HG02852 (cell line): ENCODE measurements at regions not wholly inside any gene's neighbourhood (a gene's known extent, or its start where the extent isn't known, plus 50 kb on each side); places are given as distances from the start of the nearest gene placed in this dataset.
"Not testable (repeated sequence)": the region's sequence is repeated elsewhere in the genome, so short reads cannot be mapped to it uniquely, and the experiment has no call there.

Experiments used
- ATAC-seq: cut with Tn5 transposase; IDR thresholded peaks from one replicate; pipeline ENCODE4 v1.9.1; 2021; ENCODE audit warnings: mild to moderate bottlenecking, moderate library complexity; ENCODE audit not compliant: unreplicated experiment

DNA sequence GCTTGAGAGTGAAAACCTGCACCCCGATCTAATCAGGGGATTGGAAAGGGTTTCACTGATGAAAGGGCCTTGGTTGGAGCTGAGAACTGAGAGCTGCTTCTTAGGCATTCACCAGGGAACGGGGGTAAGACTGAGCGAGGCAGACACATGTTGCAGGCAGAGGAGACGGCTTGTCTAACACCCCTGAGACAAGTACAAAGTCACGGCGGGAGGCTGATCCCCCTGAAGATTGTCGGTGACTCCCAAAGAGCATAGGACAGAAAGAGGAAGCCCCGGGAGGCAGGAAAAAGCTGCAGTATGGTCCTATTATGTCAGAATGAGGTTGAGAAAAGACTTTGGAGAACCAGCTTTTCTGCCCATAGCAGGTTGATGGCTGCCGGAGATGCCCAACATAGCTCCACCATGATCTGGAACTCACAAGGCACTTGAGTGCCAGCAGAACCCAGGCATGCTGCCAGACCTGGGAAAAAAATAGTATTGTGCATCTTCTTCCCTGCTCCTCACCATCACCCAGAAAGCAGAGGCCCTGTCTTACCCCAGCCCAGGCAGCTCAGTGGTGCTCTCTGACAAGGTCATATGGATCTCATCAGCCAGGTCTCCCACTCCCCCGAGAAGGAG, 463.9 kb upstream of the PROX1 start:
- ATAC-seq: no peak

DNA sequence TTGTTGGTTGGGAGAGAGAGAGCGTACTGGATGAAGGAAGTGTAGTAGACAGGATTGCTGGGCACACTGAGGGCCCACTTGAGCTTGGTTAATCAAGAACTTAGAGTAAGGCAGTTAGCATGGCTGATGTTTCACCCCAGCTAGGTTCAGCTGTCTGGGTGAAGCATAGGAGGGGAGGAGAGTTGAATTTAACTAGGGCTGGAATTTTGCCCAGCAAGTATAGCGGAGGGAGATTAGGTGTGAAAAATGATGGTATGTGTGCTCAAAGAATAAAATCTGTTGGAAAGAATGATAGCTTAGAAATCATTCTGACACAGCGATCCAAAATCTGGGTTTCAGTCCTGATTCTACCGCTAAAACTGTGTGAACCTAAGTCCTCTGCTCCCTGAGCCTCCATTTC, 461.5 kb upstream of the PROX1 start:
- no peak for ATAC-seq

DNA sequence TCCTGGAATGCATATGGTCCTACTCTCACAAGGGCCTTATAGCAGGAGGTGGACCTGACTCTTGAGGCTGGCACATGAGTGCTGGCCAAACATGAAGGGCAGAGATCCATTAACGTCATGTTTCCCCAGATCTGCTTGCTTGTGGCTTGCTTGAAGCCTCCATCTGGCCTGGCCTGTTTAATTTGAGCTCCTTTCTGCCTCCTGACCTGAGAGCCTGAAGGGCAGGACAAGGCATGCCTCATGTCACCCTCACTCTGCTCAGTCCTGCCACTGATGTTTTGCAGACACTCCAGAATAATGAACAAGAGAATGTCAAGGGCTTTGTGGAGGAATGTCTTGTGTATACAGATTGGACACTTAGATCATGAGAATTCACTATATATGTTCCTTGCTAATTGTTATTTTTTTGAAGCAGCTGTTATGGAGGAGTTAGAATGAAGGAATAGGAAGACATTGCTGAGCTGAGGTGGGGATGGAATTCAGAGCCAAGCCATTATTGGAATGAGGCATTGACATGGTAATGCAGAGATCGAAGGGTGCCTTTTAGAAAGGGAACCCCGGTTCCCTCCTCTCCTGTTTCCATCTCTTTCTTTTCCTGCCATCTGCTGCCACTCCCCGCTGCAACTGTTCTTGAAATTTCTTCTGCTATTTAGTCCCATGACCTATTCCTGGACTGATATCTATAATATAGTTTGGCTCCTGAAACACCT, 457.0 kb upstream of the PROX1 start:
- no peak for ATAC-seq

DNA sequence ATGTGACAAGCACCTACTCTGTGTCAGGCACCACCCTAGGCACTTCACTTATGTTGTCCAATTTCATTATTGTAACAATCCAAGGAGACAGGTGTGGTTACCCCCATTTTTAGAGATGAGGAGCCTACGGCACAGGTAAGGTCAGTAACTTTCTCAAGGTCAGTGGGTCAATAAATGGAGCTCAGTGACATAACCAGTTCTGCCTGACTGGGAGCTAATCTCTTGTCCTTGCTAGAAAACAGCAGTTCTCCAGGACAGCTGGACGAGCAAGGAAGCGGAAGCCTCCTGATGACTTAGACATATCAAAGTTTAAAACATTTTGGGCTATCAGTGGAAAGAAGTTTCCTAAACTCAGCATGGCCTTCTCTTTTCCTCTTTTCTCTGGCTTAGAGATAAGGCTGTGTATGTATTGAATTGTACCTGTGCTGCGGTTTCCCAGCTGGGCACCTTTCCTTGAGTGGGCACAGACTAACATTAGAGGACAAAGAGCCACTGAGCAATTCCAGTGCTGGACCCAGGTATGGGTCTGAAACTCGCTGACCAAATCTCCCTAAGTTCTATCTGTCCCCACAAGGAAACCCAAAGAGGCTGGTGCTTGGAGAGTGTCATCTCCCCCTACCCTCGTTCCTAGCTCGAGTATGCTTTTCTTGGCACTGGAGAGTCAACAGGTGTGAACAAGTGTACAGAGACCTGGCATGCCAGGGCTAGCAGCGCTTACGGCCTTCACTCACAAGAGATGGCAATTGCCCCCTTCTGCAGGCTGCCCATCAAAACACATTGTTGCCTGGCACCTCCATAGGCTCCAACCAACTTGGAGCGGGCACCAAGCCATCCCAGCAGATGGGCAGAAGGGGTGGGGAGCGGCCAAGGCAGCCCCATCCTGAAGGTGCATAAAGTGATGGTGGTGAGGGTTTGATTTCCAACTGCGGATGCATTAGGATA, 456.1 kb upstream of the PROX1 start:
- ATAC-seq: no peak

DNA sequence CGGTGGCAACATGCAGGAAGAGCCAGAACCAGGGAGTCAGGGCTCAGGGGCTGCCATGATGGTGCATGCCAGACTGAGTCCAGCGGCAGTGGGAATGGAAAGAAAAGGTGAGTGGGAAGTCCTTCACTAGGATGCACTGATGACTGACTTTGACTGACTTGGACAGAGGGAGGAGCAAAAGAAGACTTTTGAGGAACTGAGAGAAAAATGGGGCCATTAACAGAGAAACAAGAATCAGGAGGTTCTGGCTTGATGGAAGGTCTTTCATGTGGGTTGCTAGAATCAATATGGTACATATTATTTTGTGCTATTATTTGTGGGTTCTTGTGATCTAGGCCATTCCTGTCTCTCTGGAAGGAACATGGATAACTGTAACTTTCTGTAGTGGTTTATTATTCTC, 454.6 kb upstream of the PROX1 start:
- ATAC-seq: no peak

DNA sequence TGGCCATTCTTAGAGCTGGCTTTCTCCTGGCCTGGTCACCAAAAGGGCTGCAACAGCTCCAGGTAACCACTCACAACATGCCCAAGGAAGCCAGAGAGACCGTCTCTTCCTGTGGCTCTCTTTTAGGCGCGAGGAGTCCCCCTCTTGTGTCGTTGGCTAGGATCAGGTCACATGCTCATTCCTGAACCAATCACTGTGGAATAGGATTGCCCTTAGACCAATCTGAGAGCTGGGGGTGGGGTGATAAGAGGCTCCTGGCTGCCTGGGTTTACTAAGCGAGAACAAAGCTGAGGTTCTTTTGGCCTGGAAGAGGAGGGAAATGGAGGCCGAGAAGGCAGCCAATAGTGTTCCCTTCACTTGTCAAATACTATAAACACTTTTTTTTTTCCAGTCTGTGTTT, 452.1 kb upstream of the PROX1 start:
- no peak for ATAC-seq

DNA sequence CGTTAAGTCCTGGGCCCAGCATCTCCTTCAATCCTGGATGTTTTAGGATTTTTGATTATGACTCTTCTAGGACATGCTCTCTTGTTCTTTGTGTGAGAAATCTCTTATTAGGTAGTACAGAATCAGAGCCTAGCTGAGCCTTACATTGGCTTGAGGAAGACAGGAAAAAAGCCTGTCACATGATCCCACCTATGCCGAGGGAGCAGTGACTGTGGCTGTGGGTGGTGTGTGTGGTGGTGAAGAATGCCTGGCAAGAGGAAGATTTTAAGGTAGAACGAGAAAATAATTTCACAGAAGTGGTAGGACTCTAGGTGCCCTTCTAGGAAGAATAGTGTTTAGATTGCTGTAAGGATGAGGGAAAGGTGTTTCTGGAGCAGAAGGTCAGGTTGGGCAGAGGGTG, 449.5 kb upstream of the PROX1 start:
- ATAC-seq: no peak

DNA sequence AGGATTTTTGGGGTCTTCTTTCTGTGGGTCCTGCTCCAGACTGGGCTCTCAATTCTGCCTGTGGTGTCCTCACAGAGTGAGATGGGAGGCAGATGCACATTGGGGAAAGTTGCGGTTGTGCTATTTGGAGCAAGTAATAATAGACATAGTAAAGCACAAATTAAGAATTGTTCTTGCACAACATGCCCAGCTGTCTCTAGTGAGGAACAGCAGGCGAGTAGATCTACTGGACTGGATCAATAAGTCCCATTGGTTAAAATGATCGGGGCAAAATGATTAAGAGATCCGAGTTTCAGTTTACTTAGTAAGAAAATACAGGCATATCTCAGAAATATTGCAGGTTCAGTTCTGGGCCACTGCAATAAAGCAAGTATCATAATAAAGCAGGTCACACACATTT, 448.3 kb upstream of the PROX1 start:
- no peak for ATAC-seq

DNA sequence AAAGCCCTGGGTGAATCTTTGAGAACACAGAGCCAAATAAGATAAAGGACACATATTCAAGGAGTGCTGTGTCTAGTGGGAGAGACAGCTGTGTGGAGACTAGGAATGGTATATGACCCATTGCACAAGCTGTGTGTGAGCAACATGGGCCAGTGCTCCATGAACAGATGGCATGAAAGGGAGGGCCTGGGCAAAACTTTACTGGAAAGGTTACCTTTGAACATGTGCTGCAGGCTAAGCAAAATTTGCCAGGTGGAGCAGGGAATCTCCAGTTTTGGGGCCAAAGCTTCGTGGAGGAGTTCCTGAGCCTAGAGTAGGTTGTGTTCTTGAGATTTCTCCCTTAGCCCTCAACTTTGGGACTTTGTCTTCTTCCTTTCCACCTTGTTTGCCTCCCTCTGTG, 446.1 kb upstream of the PROX1 start:
- ATAC-seq: no peak

DNA sequence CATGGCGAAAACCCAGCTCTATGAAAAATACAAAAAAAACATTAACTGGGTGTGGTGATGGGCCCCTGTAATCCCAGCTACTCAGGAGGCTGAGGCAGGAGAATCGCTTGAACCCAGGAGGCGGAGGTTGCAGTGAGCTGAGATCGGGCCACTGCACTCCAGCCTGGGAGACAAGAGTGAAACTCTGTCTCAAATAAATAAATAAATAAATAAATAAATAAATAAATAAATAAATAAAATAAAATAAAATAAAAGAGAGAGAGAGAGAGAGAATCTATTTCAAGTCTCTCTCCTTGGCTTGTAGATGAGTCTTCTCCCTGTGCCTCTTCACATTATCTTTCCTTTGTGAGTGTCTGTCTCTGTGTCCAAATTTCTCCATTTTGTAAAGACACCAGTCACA, 442.6 kb upstream of the PROX1 start:
- not testable (repeated sequence) for ATAC-seq

DNA sequence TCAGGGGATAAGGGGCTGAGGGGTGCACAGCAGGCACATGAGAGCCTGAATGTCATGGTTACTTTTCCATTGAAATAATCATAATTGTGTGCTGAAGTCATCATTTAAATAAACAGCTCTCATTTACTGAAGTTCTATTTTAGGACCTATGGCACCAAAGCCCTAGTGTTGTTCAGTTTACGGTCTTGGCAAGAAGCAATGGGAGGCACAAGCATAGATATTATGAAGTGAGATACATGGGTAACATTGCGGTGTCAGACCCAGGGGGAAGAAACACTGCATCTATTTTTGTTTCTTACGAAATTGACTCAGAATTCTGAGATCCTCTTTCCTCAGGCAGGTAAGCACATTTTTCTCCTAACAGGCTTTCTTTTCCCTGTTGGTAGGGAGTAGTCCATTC, 437.8 kb upstream of the PROX1 start:
- ATAC-seq: no peak

DNA sequence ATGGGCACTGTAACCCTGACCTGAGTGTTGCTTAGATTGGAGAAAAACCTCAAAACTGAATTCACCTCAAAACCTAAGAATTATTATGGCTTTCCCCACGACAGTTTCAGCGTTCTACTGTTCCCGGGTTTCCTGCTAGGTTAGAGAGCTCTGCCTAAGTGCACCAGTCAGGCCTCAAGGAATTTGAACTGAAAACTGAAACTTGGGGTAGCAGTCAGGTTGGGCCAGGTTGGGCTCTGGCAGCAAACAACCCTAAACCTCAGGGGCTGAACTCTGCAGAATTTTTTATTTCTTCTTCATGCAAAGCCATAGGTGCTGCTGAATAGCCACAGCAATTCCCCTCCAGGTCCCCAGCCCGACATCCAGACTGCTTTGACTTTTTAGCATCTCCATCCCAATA, 437.0 kb upstream of the PROX1 start:
- no peak for ATAC-seq

DNA sequence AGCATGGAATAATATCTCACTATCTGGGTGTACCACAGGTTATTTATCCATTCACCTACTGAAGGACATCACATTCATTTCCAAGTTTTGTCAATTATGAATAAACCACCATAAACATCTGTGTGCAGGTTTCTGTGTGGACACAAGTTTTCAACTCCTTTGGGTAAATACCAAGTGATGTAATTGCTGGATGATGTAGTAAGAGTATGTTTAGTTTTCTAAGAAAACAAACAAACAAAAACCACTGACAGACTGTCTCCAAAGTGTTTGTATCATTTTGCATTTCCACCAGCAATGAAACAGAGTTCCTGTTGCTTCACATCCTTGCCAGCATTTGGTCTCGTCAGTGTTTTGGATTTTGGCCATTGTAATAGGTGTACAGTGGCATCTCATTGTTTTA, 435.7 kb upstream of the PROX1 start:
- no peak for ATAC-seq

DNA sequence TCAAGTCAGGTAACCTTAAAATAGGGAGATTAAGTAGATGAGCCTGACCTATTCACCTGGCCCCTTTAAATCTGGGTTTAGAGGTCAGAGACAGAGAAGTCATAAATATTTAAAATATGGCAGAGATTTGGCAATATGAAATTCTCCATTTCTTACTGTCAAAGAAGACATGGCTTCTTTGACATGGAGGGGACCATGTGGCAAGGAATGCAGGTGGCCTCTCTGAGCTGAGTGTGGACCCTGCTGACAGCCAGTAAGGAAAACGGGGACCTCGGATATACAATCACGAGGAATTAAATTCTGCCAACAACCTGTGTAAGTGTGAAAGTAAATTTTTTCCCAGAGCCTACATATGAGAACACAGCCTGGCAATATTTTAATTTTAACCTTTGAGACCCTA, 427.5 kb upstream of the PROX1 start:
- ATAC-seq: no peak

DNA sequence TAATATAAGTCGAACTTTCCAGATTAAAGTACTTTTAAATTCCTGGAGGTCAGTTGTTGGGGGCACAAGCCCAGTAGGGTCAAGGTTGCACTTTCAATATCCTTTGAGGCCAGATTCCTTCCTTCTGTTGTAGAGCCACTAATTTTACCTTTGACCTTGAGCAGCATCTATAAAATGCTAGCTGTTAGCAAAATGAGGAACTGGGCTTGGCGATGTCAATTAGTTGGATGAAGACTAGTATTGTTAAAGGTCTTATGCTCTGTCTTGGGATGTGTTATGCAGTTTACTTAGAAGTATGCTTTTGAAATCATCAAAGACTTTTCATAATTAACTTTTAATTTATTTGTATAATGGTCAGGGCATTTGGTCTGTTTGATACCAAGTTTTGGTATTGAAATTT, 425.9 kb upstream of the PROX1 start:
- ATAC-seq: no peak

DNA sequence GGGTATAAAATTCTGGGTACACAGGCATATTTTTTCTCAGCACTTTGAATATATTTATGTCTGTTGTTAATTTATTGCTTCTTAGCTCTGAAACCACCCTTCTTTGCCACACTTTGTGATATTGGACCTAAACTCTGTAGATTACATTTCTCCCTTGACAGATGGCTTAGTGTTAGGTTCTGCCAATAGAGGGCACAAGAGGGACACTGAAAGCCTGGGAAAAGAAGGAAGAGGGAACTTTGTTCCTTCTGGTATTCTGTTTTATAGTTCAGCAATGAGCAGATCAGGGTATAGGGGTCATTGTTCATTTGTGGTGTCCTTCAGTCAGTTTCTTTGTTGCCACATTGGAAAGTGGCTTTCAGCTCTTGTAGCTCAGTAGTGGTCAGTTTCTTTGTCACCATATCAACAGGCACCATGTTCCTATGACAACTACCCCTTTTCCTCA, 423.5 kb upstream of the PROX1 start:
- no peak for ATAC-seq

DNA sequence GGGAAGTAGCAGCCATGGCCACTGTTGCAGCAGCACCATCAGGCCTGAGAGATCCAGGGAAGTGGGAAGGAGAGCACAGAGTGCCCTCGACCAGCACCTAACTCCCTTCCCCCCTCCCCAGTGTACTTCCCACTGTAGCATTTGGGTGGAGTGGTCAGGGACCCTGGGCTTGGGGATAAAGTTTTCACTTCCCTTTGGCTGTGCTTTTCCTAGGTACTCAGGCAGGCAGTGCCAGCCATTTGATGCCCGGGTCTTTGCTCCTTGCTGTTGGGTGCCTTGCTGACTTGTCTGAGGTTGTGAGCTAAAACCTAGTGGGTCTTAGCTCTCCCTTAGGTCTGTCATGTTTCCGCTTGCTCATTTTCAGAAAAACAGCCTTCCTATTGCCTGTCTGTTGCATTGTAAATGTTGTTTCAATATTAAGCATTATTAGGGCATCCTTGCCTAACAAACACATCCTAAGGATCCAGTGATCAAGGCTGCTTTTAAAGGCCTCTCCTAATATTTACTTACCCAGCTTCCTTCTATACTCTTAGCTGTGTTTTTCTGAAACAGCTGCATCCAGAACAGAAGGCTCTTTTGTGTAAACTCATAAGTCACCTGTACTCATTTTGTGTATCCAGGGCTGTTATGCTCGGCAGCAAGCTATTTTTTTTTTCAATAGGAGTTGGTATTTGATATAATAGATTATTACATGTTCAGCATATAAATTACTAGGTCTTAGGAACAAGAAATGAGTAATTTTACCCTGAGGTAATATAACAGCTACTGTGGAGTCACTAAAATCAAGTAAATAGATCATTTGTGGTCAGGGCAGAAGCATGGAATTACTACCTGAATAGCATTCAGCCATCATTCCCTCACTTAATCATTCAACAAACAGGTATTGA, 418.6 kb upstream of the PROX1 start:
- no peak for ATAC-seq

DNA sequence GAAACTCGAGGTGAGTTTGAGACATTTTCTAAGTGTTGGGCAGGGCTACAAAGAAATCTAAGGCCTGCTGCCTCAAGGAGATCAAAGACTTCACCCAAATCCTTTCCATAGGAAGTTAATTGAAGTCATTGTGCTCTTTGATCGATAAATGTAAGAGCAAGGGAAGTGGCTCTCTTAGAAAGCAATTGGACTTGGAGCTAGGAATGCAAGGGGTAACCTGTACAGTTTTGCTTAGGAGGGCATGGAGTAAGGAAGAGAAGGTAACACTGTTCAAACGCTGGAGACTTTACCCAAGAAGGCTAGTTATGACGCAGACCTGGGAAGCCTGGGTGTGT, 418.0 kb upstream of the PROX1 start:
- ATAC-seq: no peak

DNA sequence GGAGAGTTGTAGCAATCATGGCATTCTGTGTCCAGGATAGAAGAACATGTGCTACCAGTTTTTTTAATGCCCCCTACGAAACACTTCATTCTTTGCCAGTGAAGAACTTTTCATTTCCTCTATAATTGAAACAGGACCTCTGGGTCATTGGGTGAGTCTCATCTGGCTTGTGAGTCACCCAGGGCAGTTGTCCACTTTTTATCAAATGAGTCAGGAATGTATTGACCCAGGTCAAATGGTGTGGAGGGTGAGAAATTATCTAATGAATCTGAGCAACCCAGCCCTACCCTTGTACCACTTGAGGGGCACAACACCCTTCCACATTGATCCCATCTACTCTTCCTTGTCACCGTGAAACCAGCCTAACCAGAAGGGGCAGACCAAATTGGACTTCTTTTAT, 417.3 kb upstream of the PROX1 start:
- ATAC-seq: no peak

DNA sequence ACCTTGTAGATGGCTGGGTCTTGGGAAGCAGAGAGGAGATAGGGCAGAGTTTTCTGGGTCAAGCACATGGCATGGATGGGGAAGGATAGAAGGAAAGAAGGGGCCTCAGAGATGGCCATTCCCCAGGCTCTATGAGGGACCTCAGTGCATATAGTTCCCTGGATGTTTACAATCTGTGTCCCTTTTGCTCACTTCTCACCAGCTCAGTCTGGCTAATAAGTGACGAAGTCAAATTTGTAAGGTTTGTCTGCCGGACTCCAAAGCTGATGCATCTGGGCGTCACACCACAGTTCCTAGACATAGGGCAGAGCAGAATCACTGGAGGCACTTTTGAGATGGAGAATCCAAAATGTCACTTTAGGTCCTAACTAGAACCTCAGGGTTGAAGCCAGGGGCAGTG, 416.4 kb upstream of the PROX1 start:
- no peak for ATAC-seq

DNA sequence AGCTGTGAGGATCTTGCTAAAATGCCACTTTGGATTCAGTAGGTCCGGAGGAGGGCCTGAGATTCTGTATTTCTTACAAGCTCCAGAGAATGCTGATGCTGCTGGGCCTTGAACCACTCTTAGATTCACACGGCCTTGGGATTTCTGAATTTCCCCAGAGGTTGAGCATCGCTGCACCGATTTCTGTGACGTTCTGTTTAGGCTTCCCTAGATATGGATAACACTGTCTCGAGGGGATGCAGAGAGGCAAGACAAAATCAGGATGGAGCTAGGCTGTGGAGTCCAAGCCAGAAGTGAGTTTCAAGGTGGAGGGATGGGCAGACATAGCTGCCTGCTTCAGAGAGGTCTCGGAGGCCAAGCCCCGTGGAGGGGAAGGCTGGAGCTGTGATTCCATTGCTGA, 415.9 kb upstream of the PROX1 start:
- no peak for ATAC-seq
